SU-DHL-6 (cell line): ENCODE measurements at regions not wholly inside any gene's neighbourhood (a gene's known extent, or its start where the extent isn't known, plus 50 kb on each side); places are given as distances from the start of the nearest gene placed in this dataset.

Experiments used
- H2AFZ ChIP-seq: fragments of 200-600 bp; sonication (generic); 2 replicates; pipeline ENCODE4 v1.6.1; 2014; ENCODE audit warnings: low read depth, mild to moderate bottlenecking, moderate library complexity, mixed read lengths, antibody characterized with exemption, low read length; ENCODE audit not compliant: severe bottlenecking
- H3F3A ChIP-seq: fragments of 200-600 bp; shearing (Covaris generic); 2 replicates; pipeline ENCODE4 v1.6.0; 2016; ENCODE audit warnings: antibody characterized with exemption, mild to moderate bottlenecking; ENCODE audit not compliant: insufficient read depth
- H3K27ac ChIP-seq: fragments of 200-600 bp; sonication (generic); 2 replicates; pipeline ENCODE4 v1.5.1; 2016; ENCODE audit warnings: low read depth, mild to moderate bottlenecking, low read length, moderate library complexity, mixed read lengths
- H3K27me3 ChIP-seq: fragments of 200-600 bp; sonication (generic), shearing (Covaris generic); 2 replicates; pipeline ENCODE4 v1.6.0; 2014; ENCODE audit warnings: mild to moderate bottlenecking, low read length
- H3K36me3 ChIP-seq: fragments of 200-600 bp; sonication (generic); 2 replicates; pipeline ENCODE4 v1.6.1; 2014; ENCODE audit warnings: mild to moderate bottlenecking, low read length, mixed read lengths
- H3K4me2 ChIP-seq: fragments of 300-600, 200-600 bp; shearing (Covaris generic), sonication (generic); 2 replicates; pipeline ENCODE4 v1.6.0; 2014; ENCODE audit warnings: low read length, low read depth, mild to moderate bottlenecking; ENCODE audit not compliant: poor library complexity, severe bottlenecking
- H3K4me3 ChIP-seq: fragments of 200-600 bp; sonication (generic); 2 replicates; pipeline ENCODE4 v1.5.1; 2014; ENCODE audit warnings: antibody characterized with exemption, low read length, mild to moderate bottlenecking, mixed read lengths; ENCODE audit not compliant: insufficient read depth, poor library complexity, severe bottlenecking
- H3K79me2 ChIP-seq: fragments of 200-600 bp; sonication (generic); 2 replicates; pipeline ENCODE4 v1.6.1; 2014; ENCODE audit warnings: mild to moderate bottlenecking, low read length, moderate library complexity; ENCODE audit not compliant: insufficient read depth
- H3K9ac ChIP-seq: fragments of 200-600 bp; sonication (generic); 2 replicates; pipeline ENCODE4 v1.7.0; 2014; ENCODE audit warnings: mild to moderate bottlenecking, low read length
- H3K9me2 ChIP-seq: fragments of 200-600 bp; sonication (generic); replicated peaks from 2 replicates; pipeline ENCODE4 v1.6.1; 2014; ENCODE audit warnings: low read length; ENCODE audit not compliant: insufficient read depth
- H3K9me3 ChIP-seq: fragments of 200-600 bp; sonication (generic); 2 replicates; pipeline ENCODE4 v1.6.1; 2014; ENCODE audit warnings: low read length, mixed read lengths; ENCODE audit not compliant: insufficient read depth
- H4K20me1 ChIP-seq: fragments of 200-600 bp; sonication (generic); 2 replicates; pipeline ENCODE4 v1.6.1; 2014; ENCODE audit warnings: low read depth, mild to moderate bottlenecking, antibody characterized with exemption, low read length, moderate library complexity, mixed read lengths
- CTCF ChIP-seq: fragments of 200-600 bp; sonication (generic); IDR thresholded peaks from one replicate; pipeline ENCODE4 v1.5.1; 2017; ENCODE audit warnings: antibody characterized with exemption, mild to moderate bottlenecking, low read length, moderate library complexity; ENCODE audit not compliant: insufficient read depth, poor library complexity, severe bottlenecking
- EZH2phosphoT487 ChIP-seq: fragments of 200-600 bp; sonication (generic), shearing (Covaris generic); conservative IDR thresholded peaks from 2 replicates; pipeline ENCODE4 v1.6.1; 2018; ENCODE audit warnings: mild to moderate bottlenecking, antibody characterized with exemption, low read length, moderate library complexity, mixed read lengths

GRCh38 chr11:38680746-38681145 lies 2082.7 kb upstream of the RAG2 start:
- TF ChIP-seq EZH2phosphoT487: no peak
- no peak for TF ChIP-seq CTCF
- H3K9ac ChIP-seq: no peak overlapping the region

GRCh38 chr11:38680166-38680565 lies 2082.1 kb upstream of the RAG2 start:
- H3K4me3 ChIP-seq: no peak overlapping the region
- H3K79me2 ChIP-seq: no peaks in the 10 kb centered on the region
- H3K36me3 ChIP-seq: no peaks in the 10 kb centered on the region
- no peaks in the 10 kb centered on the region for H3F3A ChIP-seq
- H3K4me2 ChIP-seq: no peak overlapping the region
- H2AFZ ChIP-seq: no peak overlapping the region
- H3K9me2 ChIP-seq: no peaks in the 10 kb centered on the region
- H3K27ac ChIP-seq: no peak overlapping the region
- H4K20me1 ChIP-seq: no peaks in the 10 kb centered on the region
- H3K9me3 ChIP-seq: no peaks in the 10 kb centered on the region
- H3K9ac ChIP-seq: no peak overlapping the region
- H3K27me3 ChIP-seq: no peaks in the 10 kb centered on the region
- TF ChIP-seq CTCF (no peak), EZH2phosphoT487 (no peak)

More at GRCh38 chr11:38680746-38681145, 2082.7 kb upstream of the RAG2 start:
- no peaks in the 10 kb centered on the region for H3K36me3 ChIP-seq
- no peak overlapping the region for H3K4me3 ChIP-seq
- no peaks in the 10 kb centered on the region for H3K9me3 ChIP-seq
- no peaks in the 10 kb centered on the region for H3K27me3 ChIP-seq
- no peaks in the 10 kb centered on the region for H4K20me1 ChIP-seq
- H3K27ac ChIP-seq: no peak overlapping the region
- H2AFZ ChIP-seq: no peak overlapping the region
- H3F3A ChIP-seq: no peaks in the 10 kb centered on the region
- no peak overlapping the region for H3K4me2 ChIP-seq
- no peaks in the 10 kb centered on the region for H3K79me2 ChIP-seq
- H3K9me2 ChIP-seq: no peaks in the 10 kb centered on the region

- no peaks in the 10 kb centered on the region for H3K9me3 ChIP-seq
- H3K4me3 ChIP-seq: no peak overlapping the region
- H3K4me2 ChIP-seq: no peak overlapping the region
- no peaks in the 10 kb centered on the region for H3K27me3 ChIP-seq
- H4K20me1 ChIP-seq: no peaks in the 10 kb centered on the region
- no peak for TF ChIP-seq CTCF
- no peak for TF ChIP-seq EZH2phosphoT487
- no peaks in the 10 kb centered on the region for H3F3A ChIP-seq
- no peak overlapping the region for H3K27ac ChIP-seq
- no peaks in the 10 kb centered on the region for H3K9me2 ChIP-seq
- H3K36me3 ChIP-seq: no peaks in the 10 kb centered on the region
- no peak overlapping the region for H3K9ac ChIP-seq
- no peaks in the 10 kb centered on the region for H3K79me2 ChIP-seq
- no peak overlapping the region for H2AFZ ChIP-seq
Observed at GRCh38 chr11:38672445-38672844, 2074.4 kb upstream of the RAG2 start.
